ENCODE measurements at regions not wholly inside any gene's neighbourhood (a gene's known extent, or its start where the extent isn't known, plus 50 kb on each side); places are given as distances from the start of the nearest gene placed in this dataset.

DNA sequence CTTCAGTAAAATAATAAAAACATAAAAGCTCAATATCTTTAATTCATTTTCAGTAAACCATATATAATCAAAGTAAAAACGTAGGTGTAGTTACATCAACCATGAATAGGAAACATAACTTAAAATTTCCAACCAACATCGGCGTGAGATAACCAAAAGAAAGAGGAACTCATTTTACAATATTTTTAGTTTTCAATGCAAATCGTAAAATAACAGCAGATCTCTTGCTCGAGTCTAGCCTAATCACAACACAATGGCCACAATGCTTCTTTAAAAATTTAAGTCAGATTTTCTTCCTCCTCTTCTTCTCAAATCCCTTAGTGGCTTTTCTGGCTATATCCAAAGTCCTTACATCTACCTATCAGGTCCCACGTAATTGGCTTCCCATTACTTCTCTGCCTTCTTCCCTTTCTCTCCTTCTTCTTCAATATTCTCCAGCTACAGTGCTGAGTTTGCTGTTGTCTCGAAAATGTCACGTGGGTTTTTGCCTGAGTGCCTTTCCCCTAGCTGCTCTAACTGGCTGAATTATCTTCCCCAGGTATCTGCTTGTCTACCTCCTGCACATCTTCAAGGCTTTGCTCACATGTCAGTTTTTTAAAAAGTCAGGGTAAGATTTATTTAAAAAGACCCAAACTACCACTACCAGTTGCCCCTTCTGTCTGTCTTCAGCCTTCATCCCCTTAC, 90.9 kb upstream of the BANK1 start (continued):
- TF ChIP-seq, protein P1, sequence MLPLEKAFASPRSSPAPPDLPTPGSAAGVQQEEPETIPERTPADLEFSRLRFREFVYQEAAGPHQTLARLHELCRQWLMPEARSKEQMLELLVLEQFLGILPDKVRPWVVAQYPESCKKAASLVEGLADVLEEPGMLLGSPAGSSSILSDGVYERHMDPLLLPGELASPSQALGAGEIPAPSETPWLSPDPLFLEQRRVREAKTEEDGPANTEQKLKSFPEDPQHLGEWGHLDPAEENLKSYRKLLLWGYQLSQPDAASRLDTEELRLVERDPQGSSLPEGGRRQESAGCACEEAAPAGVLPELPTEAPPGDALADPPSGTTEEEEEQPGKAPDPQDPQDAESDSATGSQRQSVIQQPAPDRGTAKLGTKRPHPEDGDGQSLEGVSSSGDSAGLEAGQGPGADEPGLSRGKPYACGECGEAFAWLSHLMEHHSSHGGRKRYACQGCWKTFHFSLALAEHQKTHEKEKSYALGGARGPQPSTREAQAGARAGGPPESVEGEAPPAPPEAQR (CRISPR knock-in tag; IDR thresholded peaks at IDR 0.05) = no peak
- TF ChIP-seq CREB1 (CRISPR knock-in tag; IDR thresholded peaks at IDR 0.05) (no peak), ETV6 (CRISPR knock-in tag; IDR thresholded peaks at IDR 0.05) (no peak)
- TF ChIP-seq, protein P2, sequence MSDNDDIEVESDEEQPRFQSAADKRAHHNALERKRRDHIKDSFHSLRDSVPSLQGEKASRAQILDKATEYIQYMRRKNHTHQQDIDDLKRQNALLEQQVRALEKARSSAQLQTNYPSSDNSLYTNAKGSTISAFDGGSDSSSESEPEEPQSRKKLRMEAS (CRISPR knock-in tag; IDR thresholded peaks at IDR 0.05) = no peak

DNA sequence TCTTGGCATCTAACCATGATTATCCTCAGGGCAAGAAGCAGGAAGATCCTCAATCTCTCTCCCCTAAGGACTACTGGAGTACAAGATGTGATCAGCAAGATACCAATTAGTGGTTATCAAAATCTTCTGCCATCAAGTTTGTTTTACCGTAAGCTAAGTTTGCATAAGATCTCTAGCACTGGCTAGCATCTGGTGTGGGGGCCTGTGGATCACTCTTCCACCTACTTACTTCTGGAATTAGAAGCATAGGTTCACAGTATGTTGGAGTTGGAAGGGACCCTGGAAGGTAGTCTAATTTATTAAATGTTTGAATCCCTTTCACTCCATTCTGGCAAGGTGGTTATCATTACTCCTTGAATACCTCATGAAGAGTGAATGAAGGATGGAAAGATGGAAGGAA, 93.3 kb upstream of the BANK1 start:
- Mint-ChIP-seq H3K27ac (no peak overlapping the region), H3K27me3 (ENCODE audit: low read depth) (no peaks in the 10 kb centered on the region), H3K36me3 (no peaks in the 10 kb centered on the region), H3K9me3 (no peaks in the 10 kb centered on the region), H3K4me1 (peaks cover 8% of the 10 kb centered on the region), H3K4me3 (no peak overlapping the region)
- no peak for DNase-seq (ENCODE audit: low spot score)
- TF ChIP-seq, protein P1 (CRISPR knock-in tag; IDR thresholded peaks at IDR 0.05) = no peak
- TF ChIP-seq, protein P3, sequence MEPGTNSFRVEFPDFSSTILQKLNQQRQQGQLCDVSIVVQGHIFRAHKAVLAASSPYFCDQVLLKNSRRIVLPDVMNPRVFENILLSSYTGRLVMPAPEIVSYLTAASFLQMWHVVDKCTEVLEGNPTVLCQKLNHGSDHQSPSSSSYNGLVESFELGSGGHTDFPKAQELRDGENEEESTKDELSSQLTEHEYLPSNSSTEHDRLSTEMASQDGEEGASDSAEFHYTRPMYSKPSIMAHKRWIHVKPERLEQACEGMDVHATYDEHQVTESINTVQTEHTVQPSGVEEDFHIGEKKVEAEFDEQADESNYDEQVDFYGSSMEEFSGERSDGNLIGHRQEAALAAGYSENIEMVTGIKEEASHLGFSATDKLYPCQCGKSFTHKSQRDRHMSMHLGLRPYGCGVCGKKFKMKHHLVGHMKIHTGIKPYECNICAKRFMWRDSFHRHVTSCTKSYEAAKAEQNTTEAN (CRISPR knock-in tag; IDR thresholded peaks at IDR 0.05) = no peak
- no peak for TF ChIP-seq PRRX2 (CRISPR knock-in tag; IDR thresholded peaks at IDR 0.05)
- TF ChIP-seq TP53 (CRISPR knock-in tag; IDR thresholded peaks at IDR 0.05) = no peak
- TF ChIP-seq CREB1 (CRISPR knock-in tag; IDR thresholded peaks at IDR 0.05) = no peak
- no peak for TF ChIP-seq ZNF138 (CRISPR knock-in tag; conservative IDR thresholded peaks at IDR 0.05)
- no peak for TF ChIP-seq ETV6 (CRISPR knock-in tag; IDR thresholded peaks at IDR 0.05)
- no peak for TF ChIP-seq TEAD1 (CRISPR knock-in tag; IDR thresholded peaks at IDR 0.05)
- TF ChIP-seq, protein P4, sequence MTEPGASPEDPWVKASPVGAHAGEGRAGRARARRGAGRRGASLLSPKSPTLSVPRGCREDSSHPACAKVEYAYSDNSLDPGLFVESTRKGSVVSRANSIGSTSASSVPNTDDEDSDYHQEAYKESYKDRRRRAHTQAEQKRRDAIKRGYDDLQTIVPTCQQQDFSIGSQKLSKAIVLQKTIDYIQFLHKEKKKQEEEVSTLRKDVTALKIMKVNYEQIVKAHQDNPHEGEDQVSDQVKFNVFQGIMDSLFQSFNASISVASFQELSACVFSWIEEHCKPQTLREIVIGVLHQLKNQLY (CRISPR knock-in tag; IDR thresholded peaks at IDR 0.05) = no peak
- TF ChIP-seq SMAD3 (CRISPR knock-in tag; IDR thresholded peaks at IDR 0.05; ENCODE audit: borderline replicate concordance) = no peak
- TF ChIP-seq, protein P5, sequence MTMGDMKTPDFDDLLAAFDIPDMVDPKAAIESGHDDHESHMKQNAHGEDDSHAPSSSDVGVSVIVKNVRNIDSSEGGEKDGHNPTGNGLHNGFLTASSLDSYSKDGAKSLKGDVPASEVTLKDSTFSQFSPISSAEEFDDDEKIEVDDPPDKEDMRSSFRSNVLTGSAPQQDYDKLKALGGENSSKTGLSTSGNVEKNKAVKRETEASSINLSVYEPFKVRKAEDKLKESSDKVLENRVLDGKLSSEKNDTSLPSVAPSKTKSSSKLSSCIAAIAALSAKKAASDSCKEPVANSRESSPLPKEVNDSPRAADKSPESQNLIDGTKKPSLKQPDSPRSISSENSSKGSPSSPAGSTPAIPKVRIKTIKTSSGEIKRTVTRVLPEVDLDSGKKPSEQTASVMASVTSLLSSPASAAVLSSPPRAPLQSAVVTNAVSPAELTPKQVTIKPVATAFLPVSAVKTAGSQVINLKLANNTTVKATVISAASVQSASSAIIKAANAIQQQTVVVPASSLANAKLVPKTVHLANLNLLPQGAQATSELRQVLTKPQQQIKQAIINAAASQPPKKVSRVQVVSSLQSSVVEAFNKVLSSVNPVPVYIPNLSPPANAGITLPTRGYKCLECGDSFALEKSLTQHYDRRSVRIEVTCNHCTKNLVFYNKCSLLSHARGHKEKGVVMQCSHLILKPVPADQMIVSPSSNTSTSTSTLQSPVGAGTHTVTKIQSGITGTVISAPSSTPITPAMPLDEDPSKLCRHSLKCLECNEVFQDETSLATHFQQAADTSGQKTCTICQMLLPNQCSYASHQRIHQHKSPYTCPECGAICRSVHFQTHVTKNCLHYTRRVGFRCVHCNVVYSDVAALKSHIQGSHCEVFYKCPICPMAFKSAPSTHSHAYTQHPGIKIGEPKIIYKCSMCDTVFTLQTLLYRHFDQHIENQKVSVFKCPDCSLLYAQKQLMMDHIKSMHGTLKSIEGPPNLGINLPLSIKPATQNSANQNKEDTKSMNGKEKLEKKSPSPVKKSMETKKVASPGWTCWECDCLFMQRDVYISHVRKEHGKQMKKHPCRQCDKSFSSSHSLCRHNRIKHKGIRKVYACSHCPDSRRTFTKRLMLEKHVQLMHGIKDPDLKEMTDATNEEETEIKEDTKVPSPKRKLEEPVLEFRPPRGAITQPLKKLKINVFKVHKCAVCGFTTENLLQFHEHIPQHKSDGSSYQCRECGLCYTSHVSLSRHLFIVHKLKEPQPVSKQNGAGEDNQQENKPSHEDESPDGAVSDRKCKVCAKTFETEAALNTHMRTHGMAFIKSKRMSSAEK (CRISPR knock-in tag; IDR thresholded peaks at IDR 0.05; ENCODE audit: borderline replicate concordance) = no peak
- TF ChIP-seq JUN (CRISPR knock-in tag; IDR thresholded peaks at IDR 0.05) = no peak
- ChIA-PET CTCF (no interaction called here), POLR2A (no interaction called here)
- ATAC-seq = no peak
